SKM-1 (cell line): ENCODE measurements at regions not wholly inside any gene's neighbourhood (a gene's known extent, or its start where the extent isn't known, plus 50 kb on each side); places are given as distances from the start of the nearest gene placed in this dataset.
"Not testable (repeated sequence)": the region's sequence is repeated elsewhere in the genome, so short reads cannot be mapped to it uniquely, and the experiment has no call there.

Source experiments
- DNase-seq: peaks from one replicate; lab custom pipeline; 2025; ENCODE audit not compliant: unreplicated experiment; lab: John Stamatoyannopoulos, UW

GRCh38 chr21:14617040-14617393 is 70.9 kb upstream of the SAMSN1 start:
- DNase-seq, result no peak

GRCh38 chr21:14616380-14617039 is 70.4 kb upstream of the SAMSN1 start:
- DNase-seq, result no peak

- DNase-seq, result no peak
Measured at GRCh38 chr21:14615359-14615974, 69.4 kb upstream of the SAMSN1 start.

- DNase-seq, result no peak
Measured at GRCh38 chr21:14614287-14614686, 68.2 kb upstream of the SAMSN1 start.

- no peak for DNase-seq
Measured at GRCh38 chr21:14613486-14614224, 67.5 kb upstream of the SAMSN1 start.

GRCh38 chr21:14610119-14610518 is 64.0 kb upstream of the SAMSN1 start:
- DNase-seq, result not testable (repeated sequence)

GRCh38 chr21:14609274-14609673 is 63.2 kb upstream of the SAMSN1 start:
- DNase-seq, result no peak

- no peak for DNase-seq
Measured at GRCh38 chr21:14607262-14607661, 61.1 kb upstream of the SAMSN1 start.

- DNase-seq, result no peak
Measured at GRCh38 chr21:14603202-14603601, 57.1 kb upstream of the SAMSN1 start.

- no peak for DNase-seq
Measured at GRCh38 chr21:14602382-14602958, 56.4 kb upstream of the SAMSN1 start.

- DNase-seq, result no peak
Measured at GRCh38 chr21:14600569-14601297, 54.6 kb upstream of the SAMSN1 start.

- DNase-seq, result no peak
Measured at GRCh38 chr21:14598065-14598464, 52.0 kb upstream of the SAMSN1 start.
